Tibial artery (tissue), 4 donors: ENCODE measurements at regions not wholly inside any gene's neighbourhood (a gene's known extent, or its start where the extent isn't known, plus 50 kb on each side); places are given as distances from the start of the nearest gene placed in this dataset.

Source experiments
- DNase-seq, 2 donors: peaks; one replicate each; pipeline ENCODE4 v3.0.0-alpha.2; 2019
- H3K27ac ChIP-seq, 2 donors: fragments of 200-600 bp; sonication (generic) in 1 of 2; 1 replicate in 1 of 2; 2 replicates in 1 of 2; pipeline ENCODE4 v1.5.1; 2018 to 2019; ENCODE audit warnings: mild to moderate bottlenecking in 1 of 2
- H3K27me3 ChIP-seq, 2 donors: fragments of 200-600 bp; sonication (generic) in 1 of 2; one replicate each; pipeline versions ENCODE4 v1.5.1 to v1.6.0; 2016 to 2019
- H3K36me3 ChIP-seq, 3 donors: fragments of 200-600 bp; sonication (generic) in 2 of 3; one replicate each; pipeline ENCODE4 v1.5.1; 2016 to 2019; ENCODE audit warnings: mild to moderate bottlenecking in 2 of 3
- H3K4me1 ChIP-seq, 4 donors: fragments of 200-600 bp; sonication (generic) in 2 of 4; 1 replicate in 3 of 4; 2 replicates in 1 of 4; pipeline ENCODE4 v1.5.1; 2016 to 2019
- H3K4me3 ChIP-seq, 2 donors: fragments of 200-600 bp; sonication (generic) in 1 of 2; 1 replicate in 1 of 2; 2 replicates in 1 of 2; pipeline ENCODE4 v1.5.1; 2018 to 2019; ENCODE audit warnings: mild to moderate bottlenecking in 2 of 2
- H3K9me3 ChIP-seq, 3 donors: fragments of 200-600 bp; sonication (generic) in 1 of 3; one replicate each; pipeline ENCODE4 v1.5.1; 2016 to 2019
- intact Hi-C: fragments of 100-400 bp; cut with DNase I; formaldehyde crosslinking; loops from one replicate; pipeline ENCODE4 v1.15.0; 2023; ENCODE audit warnings: low total_unique reads
- TF ChIP-seq, protein P1 (sequence below), 2 experiments: fragments of 200-600 bp in 1 of 2; fragments of 450-650 bp in 1 of 2; IDR thresholded peaks; one replicate each; pipeline ENCODE4 v1.5.1; 2017 to 2019; ENCODE audit warnings: antibody characterized with exemption in 2 of 2, mild to moderate bottlenecking in 1 of 2, moderate library complexity in 1 of 2

DNA sequence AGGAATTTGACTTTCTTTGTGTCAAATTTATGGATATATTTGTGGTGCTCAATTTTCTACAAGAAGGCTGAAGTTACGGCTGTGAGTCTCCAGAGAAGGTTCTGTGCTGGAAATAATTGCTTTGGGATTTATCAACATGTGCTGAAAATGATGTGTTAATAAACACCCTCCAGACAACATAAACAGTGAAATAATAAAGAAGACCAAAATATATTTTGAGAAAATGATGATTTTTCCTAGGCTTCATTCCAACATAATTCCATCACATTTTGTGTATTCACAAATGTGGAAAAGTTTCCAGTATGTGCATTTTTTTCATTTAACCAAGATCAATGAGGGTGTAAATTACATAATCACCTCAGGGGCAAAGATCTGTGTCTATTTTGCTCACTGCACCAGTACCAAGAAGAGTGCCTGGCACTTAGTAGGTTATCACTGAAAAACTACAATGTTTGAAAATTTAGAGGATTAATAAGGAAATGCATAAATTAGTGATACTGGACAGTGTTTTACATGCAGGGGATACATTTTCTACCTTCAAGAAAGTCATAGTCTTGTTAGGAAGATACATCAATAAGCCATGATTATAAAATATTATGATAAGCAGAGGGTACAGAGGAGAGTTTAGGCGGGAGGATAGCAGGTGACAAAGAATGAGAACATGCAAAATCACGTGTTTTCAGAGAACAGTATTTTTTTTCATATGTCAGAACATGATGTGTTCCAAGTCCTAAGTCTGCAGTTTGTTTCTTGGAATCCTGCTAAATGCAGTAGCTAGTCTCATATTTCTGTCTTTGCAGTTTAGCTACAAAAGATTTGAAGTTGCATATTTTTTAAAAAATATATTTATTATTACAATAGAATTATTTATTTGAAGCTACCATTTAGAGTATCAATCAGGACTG lies 127.6 kb upstream of the DLGAP1 start:
- intact Hi-C loops = no loop called here

DNA sequence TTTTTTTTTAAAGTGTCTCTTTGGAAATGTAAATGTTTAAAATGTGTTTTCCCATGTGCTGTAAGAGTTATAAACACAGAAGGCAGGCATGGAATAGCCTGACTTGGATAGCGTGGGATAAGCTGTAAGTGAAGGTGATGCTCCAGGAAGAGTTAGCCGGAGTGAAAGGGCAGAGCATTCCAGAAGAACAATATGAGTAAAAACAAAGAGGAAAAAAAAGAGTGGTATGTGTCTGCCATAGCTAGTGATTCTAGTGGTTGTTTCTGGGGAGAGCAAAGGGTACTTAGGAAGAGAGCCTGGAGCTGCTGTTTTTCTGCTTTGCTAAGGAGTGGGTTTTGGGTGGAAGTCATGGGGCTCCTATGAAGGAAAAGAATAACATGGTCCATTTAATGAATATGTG lies 126.9 kb upstream of the DLGAP1 start:
- intact Hi-C loops = no loop called here
- no peak overlapping the region for H3K27ac ChIP-seq
- peaks cover 0 to 14% (median 0%) of the 10 kb centered on the region in 3 donors for H3K9me3 ChIP-seq
- H3K36me3 ChIP-seq = no peaks in the 10 kb centered on the region
- no peaks in the 10 kb centered on the region for H3K27me3 ChIP-seq
- DNase-seq = no peak
- no peak overlapping the region for H3K4me3 ChIP-seq
- no peaks in the 10 kb centered on the region for H3K4me1 ChIP-seq
- TF ChIP-seq, protein P1, sequence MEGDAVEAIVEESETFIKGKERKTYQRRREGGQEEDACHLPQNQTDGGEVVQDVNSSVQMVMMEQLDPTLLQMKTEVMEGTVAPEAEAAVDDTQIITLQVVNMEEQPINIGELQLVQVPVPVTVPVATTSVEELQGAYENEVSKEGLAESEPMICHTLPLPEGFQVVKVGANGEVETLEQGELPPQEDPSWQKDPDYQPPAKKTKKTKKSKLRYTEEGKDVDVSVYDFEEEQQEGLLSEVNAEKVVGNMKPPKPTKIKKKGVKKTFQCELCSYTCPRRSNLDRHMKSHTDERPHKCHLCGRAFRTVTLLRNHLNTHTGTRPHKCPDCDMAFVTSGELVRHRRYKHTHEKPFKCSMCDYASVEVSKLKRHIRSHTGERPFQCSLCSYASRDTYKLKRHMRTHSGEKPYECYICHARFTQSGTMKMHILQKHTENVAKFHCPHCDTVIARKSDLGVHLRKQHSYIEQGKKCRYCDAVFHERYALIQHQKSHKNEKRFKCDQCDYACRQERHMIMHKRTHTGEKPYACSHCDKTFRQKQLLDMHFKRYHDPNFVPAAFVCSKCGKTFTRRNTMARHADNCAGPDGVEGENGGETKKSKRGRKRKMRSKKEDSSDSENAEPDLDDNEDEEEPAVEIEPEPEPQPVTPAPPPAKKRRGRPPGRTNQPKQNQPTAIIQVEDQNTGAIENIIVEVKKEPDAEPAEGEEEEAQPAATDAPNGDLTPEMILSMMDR (IDR thresholded peaks at IDR 0.05) = no peak

More for the DNA sequence above, 127.6 kb upstream of the DLGAP1 start:
- H3K4me3 ChIP-seq = no peak overlapping the region
- DNase-seq = no peak
- H3K36me3 ChIP-seq = no peaks in the 10 kb centered on the region
- no peak overlapping the region for H3K27ac ChIP-seq
- H3K4me1 ChIP-seq = no peaks in the 10 kb centered on the region
- peaks cover 0 to 11% (median 0%) of the 10 kb centered on the region in 3 donors for H3K9me3 ChIP-seq
- TF ChIP-seq, protein P1 (IDR thresholded peaks at IDR 0.05) = no peak
- no peaks in the 10 kb centered on the region for H3K27me3 ChIP-seq

DNA sequence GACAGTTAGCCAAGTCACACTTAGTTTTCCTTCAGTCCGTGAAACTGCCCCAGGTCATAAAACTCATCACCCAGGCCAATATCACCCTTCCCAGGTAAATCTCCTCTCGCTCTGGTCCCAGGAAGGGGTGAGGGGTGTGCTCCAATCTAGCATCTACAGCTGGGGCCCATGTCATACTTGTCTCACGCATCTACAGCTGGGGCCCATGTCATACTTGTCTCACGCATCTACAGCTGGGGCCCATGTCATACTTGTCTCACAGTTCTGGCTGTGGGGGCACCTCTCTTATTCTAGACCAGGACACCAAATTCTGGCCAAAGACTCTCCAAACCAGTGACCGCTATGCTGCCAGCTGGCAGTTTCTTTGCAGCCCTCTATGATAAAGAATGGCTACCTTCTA lies 123.3 kb upstream of the DLGAP1 start:
- H3K27ac ChIP-seq = no peak overlapping the region
- H3K36me3 ChIP-seq = no peaks in the 10 kb centered on the region
- H3K4me1 ChIP-seq = no peaks in the 10 kb centered on the region
- no peak overlapping the region for H3K4me3 ChIP-seq
- H3K9me3 ChIP-seq = peaks cover 5 to 14% (median 6%) of the 10 kb centered on the region in 3 donors
- no peak for DNase-seq
- H3K27me3 ChIP-seq = no peaks in the 10 kb centered on the region
- intact Hi-C loops = no loop called here
- TF ChIP-seq, protein P1 (IDR thresholded peaks at IDR 0.05) = no peak

DNA sequence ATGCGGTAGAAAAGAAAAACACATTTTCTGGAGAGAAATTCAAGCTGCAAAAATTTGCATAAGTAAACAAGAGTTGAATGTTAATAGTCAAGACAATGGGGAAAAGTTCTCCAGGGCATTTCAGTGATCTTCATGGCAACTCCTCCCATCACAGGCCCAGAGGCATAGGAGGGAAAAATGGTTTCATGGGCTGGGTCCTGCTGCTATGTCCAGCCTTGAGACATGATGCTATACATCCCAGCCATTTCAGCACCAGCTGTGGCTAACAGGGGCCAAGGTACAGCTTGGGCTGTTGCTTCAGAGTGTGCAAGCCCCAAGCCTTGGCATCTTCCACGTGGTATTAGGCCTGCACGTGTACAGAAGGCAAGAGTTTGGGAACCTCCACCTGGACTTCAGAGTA lies 118.6 kb upstream of the DLGAP1 start:
- intact Hi-C loops = no loop called here
- no peak overlapping the region for H3K4me3 ChIP-seq

DNA sequence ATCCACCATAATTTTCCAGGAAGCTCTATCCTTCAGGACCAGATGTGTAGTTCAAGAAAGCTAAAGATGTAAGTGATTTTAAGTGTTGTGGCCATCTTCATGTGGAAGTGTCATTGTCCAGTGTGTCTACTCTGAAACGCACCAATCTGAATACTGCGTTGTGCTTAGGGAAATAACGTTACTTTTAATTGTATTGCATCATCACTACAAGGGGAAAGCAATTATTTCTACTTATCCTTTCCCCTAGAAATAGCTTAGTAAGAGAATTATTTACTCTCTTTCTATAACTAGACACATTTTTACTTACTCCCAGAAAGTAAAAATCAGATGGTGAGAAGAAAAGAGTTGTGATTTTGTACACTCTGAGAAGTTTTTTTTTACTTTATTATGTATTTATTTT lies 102.4 kb upstream of the DLGAP1 start:
- Histone ChIP-seq H3K9me3 (no peaks in the 10 kb centered on the region), H3K27ac (no peak overlapping the region)
- intact Hi-C loops = no loop called here

More for the DNA sequence above, 118.6 kb upstream of the DLGAP1 start:
- Histone ChIP-seq H3K27me3 (no peaks in the 10 kb centered on the region), H3K27ac (no peak overlapping the region), H3K36me3 (no peaks in the 10 kb centered on the region), H3K4me1 (no peaks in the 10 kb centered on the region), H3K9me3 (peaks cover 5 to 13% (median 6%) of the 10 kb centered on the region in 3 donors)
- DNase-seq = no peak
- TF ChIP-seq, protein P1 (IDR thresholded peaks at IDR 0.05) = no peak

More for the DNA sequence above, 102.4 kb upstream of the DLGAP1 start:
- Histone ChIP-seq H3K4me1 (no peaks in the 10 kb centered on the region), H3K36me3 (no peaks in the 10 kb centered on the region), H3K4me3 (no peak overlapping the region), H3K27me3 (no peaks in the 10 kb centered on the region)
- TF ChIP-seq, protein P1 (IDR thresholded peaks at IDR 0.05) = no peak
- DNase-seq = no peak
